Putamen (tissue), 1 donor: ENCODE measurements at regions not wholly inside any gene's neighbourhood (a gene's known extent, or its start where the extent isn't known, plus 50 kb on each side); places are given as distances from the start of the nearest gene placed in this dataset.
"Not testable (repeated sequence)": the region's sequence is repeated elsewhere in the genome, so short reads cannot be mapped to it uniquely, and the experiment has no call there.

Experiments
- DNase-seq: peaks from one replicate; pipeline ENCODE4 v3.0.0-alpha.2; 2016; ENCODE audit warnings: low spot score

GRCh38 chr3:153373606-153374005 is 211.6 kb downstream of the RAP2B start:
- DNase-seq = no peak

DNA sequence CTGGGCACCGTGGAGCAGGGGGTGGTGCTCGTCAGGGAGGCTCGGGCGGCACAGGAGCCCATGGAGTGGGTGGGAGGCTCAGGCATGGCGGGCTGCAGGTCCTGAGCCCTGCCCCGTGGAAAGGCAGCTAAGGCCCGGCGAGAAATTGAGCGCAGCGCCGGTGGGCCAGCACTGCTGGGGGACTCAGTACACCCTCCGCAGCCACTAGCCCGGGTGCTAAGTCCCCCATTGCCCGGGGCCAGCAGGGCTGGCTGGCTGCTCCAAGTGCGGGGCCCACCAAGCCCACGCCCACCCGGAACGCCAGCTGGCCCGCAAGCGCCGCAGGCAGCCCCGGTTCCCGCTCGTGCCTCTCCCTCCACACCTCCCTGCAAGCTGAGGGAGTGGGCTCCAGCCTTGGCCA is 216.3 kb downstream of the RAP2B start:
- DNase-seq = not testable (repeated sequence)

DNA sequence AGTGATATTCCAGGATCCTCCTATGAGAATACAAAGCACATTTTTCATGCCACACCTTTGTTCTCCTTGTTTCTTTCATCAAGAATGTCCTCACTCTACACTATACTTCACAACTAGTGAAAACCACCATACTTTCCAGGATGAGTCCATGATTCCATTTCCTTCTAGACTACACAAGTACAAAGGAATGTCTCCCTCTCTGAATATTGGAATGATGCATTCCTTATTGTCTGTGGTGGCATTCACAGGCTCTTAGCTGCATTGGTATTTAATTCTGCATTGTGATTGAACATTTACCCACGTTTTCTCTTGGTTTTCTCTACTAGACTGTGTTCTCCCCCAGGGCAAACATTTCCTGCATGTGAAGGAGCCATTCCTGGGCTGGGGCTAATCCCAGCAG is 217.5 kb downstream of the RAP2B start:
- no peak for DNase-seq

DNA sequence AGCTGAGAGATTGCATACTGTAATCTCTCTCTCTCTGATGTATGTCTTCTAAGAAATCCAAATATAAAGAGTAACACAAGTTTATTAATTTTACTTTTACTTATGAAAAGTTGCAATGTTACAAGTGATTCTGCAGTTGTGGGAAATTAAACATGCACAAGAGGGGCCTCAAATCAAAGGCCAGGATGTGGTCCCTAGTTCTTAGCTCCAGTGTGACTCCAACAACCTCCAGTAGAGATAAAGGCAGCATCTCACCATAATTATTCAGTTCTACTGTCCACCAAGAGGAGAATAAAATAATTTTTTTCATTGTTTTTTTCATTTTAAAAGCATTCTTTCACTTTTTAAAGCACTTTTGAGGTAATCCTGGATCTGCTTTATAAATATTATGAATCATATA is 223.3 kb downstream of the RAP2B start:
- no peak for DNase-seq

GRCh38 chr3:153392363-153392762 is 230.3 kb downstream of the RAP2B start:
- no peak for DNase-seq

DNA sequence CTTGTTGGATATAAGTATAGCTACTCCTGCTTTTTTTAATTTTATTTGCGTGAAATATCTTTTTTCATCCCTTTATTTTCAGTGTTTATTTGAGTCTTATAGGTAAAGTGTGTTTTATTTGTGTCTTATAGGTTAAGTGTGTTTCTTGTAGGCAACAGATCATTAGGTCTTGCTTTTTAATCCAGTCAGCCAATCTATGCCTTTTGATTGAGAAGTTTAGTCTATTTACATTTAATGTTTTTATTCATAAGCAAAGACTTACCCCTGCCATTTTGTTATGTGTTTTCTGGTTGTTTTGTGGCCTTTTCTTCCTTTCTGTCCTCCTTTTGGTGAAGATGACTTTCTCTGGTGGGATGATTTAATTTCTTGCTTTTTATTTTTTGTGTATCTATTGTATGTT is 232.0 kb downstream of the RAP2B start:
- DNase-seq = no peak

GRCh38 chr3:153396581-153396980 is 234.6 kb downstream of the RAP2B start:
- DNase-seq = no peak

- no peak for DNase-seq
Observed at GRCh38 chr3:153397794-153398193, 235.8 kb downstream of the RAP2B start.

DNA sequence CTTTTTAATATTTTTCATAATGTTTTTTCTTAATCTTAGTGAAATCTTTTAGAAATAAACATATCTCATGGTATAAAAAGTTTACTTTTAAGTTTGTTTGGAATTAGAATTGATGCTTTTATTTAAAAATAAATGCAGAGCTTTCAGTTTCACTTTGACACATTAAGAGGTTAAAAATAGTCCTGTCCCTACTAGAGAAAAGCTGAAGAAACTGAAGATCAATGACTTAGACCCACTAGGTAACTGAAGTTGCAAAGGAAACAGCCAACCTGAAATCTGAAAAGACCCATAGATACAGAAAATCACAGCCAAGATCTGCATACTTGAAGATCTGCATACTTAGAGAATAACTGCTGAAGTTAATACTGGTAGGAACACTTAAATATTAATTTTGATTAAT is 237.6 kb downstream of the RAP2B start:
- no peak for DNase-seq

- DNase-seq = no peak
Observed at GRCh38 chr3:153400641-153401040, 238.6 kb downstream of the RAP2B start.

DNA sequence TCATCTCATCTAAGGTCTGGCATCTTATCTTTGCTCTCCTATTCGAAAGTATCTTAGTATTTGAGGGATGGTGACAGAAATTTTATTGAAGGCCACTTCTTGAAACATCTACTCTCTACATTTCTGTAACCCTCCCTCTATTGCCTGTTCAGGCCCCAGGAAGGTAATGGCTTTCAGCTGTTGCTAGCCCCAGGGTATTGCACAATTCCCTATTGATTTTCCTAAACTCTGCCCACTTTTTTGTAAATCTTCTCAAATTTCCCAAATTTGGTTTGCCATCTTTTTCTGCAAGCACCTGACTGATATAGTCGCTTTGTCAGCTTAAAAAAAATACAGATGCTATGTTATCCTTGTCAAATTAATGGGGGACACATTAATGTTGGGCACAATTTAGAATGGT is 242.1 kb downstream of the RAP2B start:
- DNase-seq = no peak

GRCh38 chr3:153405320-153405719 is 243.3 kb downstream of the RAP2B start:
- DNase-seq = not testable (repeated sequence)

DNA sequence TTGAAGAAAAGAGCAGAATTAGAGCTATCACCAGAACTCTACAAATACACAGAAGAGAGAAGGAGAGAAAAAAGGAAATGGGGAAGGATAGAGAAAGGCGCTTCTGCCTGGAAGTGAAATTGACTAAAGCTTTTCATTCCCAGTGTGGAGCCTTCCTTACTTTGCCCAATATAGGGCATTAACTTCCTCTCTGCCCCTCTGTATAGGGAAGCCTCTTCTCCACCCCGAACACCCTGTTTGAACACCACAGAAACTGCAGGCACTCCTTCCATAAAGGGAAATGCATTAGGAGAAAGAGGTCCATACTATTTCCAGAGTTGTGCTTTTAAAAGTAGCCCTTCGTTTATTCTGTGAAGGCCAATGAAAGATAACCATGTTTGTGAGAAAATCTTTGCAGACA is 248.5 kb downstream of the RAP2B start:
- no peak for DNase-seq

DNA sequence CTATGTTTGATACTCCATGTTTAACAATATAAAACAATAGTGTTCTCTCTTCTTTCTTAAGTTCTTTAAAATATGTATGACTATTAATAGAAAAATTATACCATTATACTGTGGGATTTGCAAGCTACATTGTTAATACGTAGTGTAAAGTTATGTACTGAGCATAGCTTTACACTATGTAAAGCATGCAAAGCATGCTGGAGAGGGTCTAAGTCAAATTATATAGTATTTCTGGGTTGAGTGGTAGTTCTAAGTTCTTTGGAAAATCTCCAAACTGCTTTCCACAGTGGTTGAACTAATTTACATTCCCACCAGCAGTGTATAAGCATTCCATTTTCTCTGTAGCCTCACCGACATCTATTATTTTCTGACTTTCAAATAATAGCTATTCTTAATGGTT is 253.0 kb downstream of the RAP2B start:
- DNase-seq = no peak

DNA sequence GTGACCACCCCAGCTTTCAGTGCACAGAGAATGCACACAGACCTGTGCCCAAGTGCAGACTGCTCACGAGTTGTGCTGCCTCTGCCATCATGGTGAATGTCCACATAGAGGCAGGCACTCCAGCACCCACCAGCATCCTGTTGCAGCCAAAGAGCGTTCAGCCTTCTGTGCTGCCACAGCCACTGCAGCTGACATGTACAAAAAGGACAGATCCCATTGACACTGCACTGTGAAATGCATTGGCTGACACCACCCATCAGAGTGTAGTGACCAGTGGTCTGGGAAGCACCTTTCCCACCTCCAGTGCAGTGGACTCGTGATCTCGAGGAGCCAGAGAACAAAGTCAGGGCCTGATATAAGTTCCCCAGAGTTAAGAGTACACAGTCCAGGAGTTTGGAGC is 260.3 kb downstream of the RAP2B start:
- DNase-seq = no peak

DNA sequence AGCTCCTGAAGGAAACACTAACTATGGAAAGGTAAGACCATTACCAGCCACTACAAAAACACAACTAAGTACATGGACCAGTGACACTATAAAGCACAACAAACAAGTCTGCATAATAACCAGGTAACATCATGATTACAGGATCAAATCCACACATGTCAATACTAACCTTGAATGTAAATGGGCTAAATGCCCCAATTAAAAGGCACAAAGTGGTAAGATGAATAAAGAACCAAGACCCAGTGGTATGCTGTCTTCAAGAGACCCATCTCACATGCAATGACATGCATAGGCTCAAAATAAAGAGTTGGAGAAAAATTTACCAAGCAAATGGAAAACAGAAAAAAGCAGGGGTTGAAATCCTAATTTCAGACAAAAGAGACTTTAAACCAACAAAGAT is 261.8 kb downstream of the RAP2B start:
- not testable (repeated sequence) for DNase-seq

DNA sequence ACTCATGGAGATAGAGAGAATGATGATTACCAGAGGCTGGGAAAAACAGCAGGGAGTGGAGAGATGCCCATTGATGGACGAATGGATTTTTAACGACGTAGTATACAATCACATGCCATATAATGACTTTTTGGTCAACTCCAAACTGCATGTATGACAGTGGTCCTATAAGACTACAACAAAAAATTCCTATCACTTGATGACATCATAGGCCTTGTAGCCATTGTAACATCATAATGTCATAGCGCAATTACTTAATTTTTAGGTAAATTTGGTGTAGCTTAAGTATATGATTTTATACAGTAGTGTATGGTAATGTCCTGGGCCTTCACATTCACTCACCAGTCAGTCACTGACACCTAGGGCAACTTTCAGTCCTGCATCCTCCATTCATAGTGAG is 264.3 kb downstream of the RAP2B start:
- no peak for DNase-seq

DNA sequence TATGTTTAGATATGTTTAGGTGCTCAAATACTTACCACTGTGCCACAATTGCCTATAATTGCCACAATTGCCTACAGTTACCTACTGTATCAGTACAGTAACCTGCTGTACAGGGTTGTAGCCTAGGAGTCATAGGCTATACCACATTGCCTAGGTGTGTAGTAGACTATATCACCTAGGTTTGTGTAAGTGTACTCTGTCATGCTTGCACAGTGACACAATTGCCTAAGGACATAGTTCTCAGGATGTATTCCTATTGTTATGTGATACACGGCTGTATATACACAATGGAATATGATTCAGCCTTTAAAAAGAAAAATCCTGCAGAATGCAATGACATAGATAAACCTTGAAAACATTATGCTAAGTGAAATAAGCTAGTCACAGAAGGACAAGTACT is 264.8 kb downstream of the RAP2B start:
- DNase-seq = no peak

DNA sequence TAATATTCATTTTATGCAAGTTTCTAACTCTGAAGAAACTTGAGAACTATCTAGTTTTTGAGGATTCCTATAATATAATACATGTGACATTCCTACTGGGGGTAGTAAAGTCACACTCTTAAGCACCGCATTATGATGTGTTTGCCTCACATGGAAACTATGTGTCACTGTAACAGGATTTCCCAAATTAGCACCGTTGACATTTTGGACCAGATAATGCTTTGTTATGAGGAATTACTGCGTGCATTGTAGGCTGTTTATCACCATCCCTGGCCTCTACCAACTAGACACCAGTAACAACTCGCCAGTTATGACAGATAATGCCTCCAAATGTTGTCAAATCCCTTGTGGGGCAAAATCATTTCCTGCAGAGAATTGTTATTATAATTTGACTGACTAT is 267.8 kb downstream of the RAP2B start:
- no peak for DNase-seq

- DNase-seq = no peak
Observed at GRCh38 chr3:153431076-153431475, 269.1 kb downstream of the RAP2B start.

GRCh38 chr3:153437666-153438065 is 275.6 kb downstream of the RAP2B start:
- DNase-seq = no peak

GRCh38 chr3:153438271-153438670 is 276.2 kb downstream of the RAP2B start:
- no peak for DNase-seq

DNA sequence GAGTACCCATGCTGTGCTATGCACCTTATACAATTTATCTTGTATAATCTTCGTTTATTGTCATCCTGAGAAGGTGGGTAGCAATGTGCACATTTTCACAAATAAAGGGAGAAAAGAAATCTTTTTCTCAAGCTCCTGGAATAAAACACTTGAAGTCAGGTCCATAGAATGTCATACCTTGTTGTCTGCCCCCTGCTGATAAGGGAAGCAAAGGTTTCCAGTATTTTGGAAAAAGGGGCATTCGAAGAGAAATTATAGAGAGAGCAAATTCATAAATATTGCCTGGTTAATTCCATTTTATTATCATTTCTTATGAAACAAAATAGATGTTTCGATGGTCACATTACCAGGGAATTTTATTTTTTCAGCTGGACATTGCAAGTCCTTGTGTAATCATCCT is 277.8 kb downstream of the RAP2B start:
- DNase-seq = no peak

DNA sequence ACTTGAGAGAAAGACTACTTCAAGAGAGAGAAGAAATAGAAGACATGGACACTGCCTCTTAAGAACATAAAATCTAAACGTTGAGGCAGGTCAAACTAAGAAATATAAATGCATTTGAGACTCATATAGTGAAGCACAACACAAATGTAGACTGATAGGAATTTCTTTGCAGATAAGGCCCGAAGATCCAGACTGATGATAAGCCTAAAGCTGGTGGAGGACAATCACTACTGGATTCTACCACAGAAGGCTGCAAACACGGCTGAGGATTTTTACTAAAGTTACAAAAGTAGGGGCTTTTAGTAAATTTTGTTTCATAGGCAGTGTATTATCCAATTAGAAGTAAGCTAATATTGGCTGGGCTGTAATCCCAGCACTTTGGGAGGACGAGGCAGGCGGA is 278.3 kb downstream of the RAP2B start:
- DNase-seq = no peak

DNA sequence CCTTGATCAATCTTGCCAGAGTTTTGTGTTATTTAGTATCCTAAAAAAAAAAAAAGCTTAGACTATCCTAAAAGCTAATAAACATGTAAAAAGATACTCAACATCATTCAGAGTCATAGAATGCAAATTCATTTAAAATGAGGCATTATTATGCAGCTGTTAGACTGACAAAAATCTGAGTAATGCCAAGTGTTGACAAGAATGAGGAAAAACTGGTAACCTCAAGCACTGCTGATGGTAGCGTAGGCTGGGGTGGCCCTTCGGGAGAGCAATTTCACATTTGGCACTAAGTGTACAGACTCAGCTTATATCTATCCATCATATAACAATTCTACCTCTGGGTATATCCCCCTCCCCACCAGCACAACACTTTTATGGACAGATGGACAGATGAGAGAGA is 280.4 kb downstream of the RAP2B start:
- DNase-seq = no peak
